Motor neuron (in vitro differentiated cells): ENCODE measurements at regions not wholly inside any gene's neighbourhood (a gene's known extent, or its start where the extent isn't known, plus 50 kb on each side); places are given as distances from the start of the nearest gene placed in this dataset.
A peak's percentile ranks its signal among the peaks of the same experiment; 100 is the strongest.

ENCODE experiments used
- ATAC-seq, 8 experiments: fragments of 200-7000 bp; cut with Tn5 transposase; replicated peaks in 6 of 8; 2 replicates each; pipeline ENCODE4 v1.8.0; 2021; ENCODE audit warnings: mild to moderate bottlenecking in 8 of 8, moderate library complexity in 8 of 8
- H3K27ac ChIP-seq, 2 donors: fragments of 250-450 bp; sonication (Bioruptor Pico); 2 replicates each; pipeline ENCODE4 v1.9.0; 2021; ENCODE audit warnings: antibody characterized with exemption in 2 of 2, mild to moderate bottlenecking in 2 of 2, moderate library complexity in 1 of 2
- H3K4me1 ChIP-seq, 2 donors: fragments of 250-450 bp; sonication (Bioruptor Pico); replicated peaks in 1 of 2; 2 replicates each; pipeline ENCODE4 v1.6.1; 2021; ENCODE audit warnings: antibody characterized with exemption in 2 of 2, mild to moderate bottlenecking in 2 of 2, moderate library complexity in 1 of 2
- H3K4me3 ChIP-seq, 5 donors: fragments of 250-450 bp; sonication (Bioruptor Pico); 2 replicates each; pipeline ENCODE4 v1.9.0; 2021; ENCODE audit warnings: antibody characterized with exemption in 5 of 5, mild to moderate bottlenecking in 5 of 5, moderate library complexity in 4 of 5
- WGBS, 10 experiments: fragments of 450-650 bp; shearing (Covaris generic); methylation state at CpG; one replicate each; pipeline ENCODE4 v1.0.0; 2022; 5-methylcytosine and 5-hydroxymethylcytosine counted together
- in situ Hi-C, 9 experiments: fragments of 400-800 bp; cut with MboI; loops; one replicate each; pipeline ENCODE4 v1.15.0; 2021; ENCODE audit warnings: low sequenced_read_pairs in 9 of 9, low pct_unique_long_range_greater_than_20kb in 2 of 9; ENCODE audit not compliant: unreplicated experiment in 9 of 9

GRCh38 chr4:177087060-177087459, 222.6 kb upstream of the NEIL3 start:
- 80 to 100% (median 89%) methylated on average over 1 to 4 of the region's 4 CpGs; no CpG with 5 or more reads in 2 of the 10 experiments for WGBS, 10 experiments
- Histone ChIP-seq H3K4me3 (no peak overlapping the region), H3K4me1 (peaks cover 0 to 3% of the 10 kb centered on the region in 2 donors), H3K27ac (no peak overlapping the region)
- ATAC-seq, result peak in 2 of 8 experiments; percentile 17 to 44
- in situ Hi-C loops, result no loop called here

GRCh38 chr4:177087499-177087898, 222.2 kb upstream of the NEIL3 start:
- H3K27ac ChIP-seq, result no peak overlapping the region
- WGBS, 10 experiments, result 0 to 100% (median 58%) methylated on average over 1 to 2 of the region's 2 CpGs; no CpG with 5 or more reads in 1 of the 10 experiments
- peak in 3 of 8 experiments; percentile 80 to 89 (median 85) for ATAC-seq

DNA sequence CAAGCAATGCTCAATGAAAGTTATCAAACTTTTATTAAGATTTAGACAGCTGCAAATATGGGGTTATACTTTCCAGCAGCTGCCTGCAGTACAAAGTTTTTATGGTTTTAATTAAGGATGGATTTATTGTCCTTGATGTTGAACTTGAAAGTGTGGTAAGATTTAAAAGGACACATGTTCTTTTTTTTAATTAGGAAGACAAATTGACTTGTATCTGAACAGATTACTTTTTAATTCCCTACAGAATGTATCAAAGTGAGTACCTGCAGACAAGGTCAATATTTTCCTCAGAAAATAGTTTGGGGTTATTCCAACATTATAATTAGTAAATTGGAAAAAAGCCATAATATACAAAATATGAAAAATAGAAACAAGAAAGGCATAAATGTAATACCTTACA, 218.2 kb upstream of the NEIL3 start:
- in situ Hi-C loops, result no loop called here
- Histone ChIP-seq H3K27ac (no peak overlapping the region), H3K4me3 (no peak overlapping the region), H3K4me1 (no peaks in the 10 kb centered on the region)
- no peak for ATAC-seq

More at GRCh38 chr4:177087499-177087898, 222.2 kb upstream of the NEIL3 start:
- in situ Hi-C loops, result no loop called here
- Histone ChIP-seq H3K4me3 (no peak overlapping the region), H3K4me1 (peaks cover 0 to 3% of the 10 kb centered on the region in 2 donors)

DNA sequence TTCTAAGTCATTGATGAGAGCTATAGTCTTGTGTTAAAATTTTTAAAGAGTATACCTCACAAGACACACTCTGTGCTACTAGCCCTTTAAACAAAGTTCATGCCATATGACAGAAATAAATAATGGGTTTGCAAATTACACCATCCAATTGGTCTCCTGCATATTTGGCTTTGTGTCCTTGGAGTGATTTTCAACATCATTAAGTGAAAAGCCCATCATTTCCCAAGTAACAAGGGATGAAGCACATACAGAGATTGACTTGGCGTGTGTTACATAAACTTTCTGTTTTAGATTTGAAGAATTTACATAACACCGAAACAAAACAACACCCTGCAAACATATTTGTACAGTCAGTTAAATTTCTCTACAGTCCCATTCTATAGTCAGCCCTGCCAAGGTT, 216.9 kb upstream of the NEIL3 start:
- WGBS, 10 experiments, result 6 to 94% (median 88%) methylated on average over 1 to 2 of the region's 2 CpGs; no CpG with 5 or more reads in 1 of the 10 experiments
- Histone ChIP-seq H3K4me3 (no peak overlapping the region), H3K4me1 (no peaks in the 10 kb centered on the region), H3K27ac (no peak overlapping the region)
- peak in 3 of 8 experiments; percentile 77 to 90 (median 89) for ATAC-seq
- in situ Hi-C loops, result no loop called here

DNA sequence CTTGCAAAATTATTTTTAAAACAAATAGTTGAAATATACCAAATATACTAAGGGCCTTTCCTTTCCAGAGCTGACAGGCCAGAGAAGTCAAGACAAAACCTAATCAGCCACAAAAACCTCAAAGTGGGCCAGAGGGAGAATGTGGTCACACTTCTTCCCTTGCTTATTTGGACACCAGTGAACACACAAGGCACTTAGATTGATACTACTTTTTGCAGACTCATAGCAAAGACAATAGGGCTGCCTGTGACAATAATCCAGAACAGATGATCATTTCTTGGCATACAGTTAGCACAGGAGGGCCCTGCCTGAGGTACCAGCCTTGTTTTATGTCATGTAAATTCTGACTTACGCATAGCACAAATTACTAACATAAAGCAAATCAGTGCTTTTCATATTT, 215.7 kb upstream of the NEIL3 start:
- peak in 4 of 8 experiments; percentile 7 to 77 (median 20) for ATAC-seq
- no peak overlapping the region for H3K27ac ChIP-seq
- H3K4me3 ChIP-seq, result no peak overlapping the region
- 0 to 100% (median 83%) methylated on average over 1 of the region's 1 CpG; no CpG with 5 or more reads in 1 of the 10 experiments for WGBS, 10 experiments
- in situ Hi-C loops, result no loop called here
- H3K4me1 ChIP-seq, result no peaks in the 10 kb centered on the region

GRCh38 chr4:177097291-177097690, 212.4 kb upstream of the NEIL3 start:
- Histone ChIP-seq H3K4me1 (no peaks in the 10 kb centered on the region), H3K4me3 (no peak overlapping the region), H3K27ac (no peak overlapping the region)
- no peak for ATAC-seq
- in situ Hi-C loops, result no loop called here
- 83 to 97% (median 93%) methylated on average over 2 to 6 of the region's 6 CpGs; no CpG with 5 or more reads in 3 of the 10 experiments for WGBS, 10 experiments

GRCh38 chr4:177099211-177099610, 210.5 kb upstream of the NEIL3 start:
- in situ Hi-C loops, result no loop called here
- WGBS, 10 experiments, result 3 to 100% (median 87%) methylated on average over 1 to 6 of the region's 6 CpGs; no CpG with 5 or more reads in 1 of the 10 experiments
- Histone ChIP-seq H3K4me1 (no peaks in the 10 kb centered on the region), H3K4me3 (no peak overlapping the region), H3K27ac (no peak overlapping the region)
- peak in 1 of 8 experiments; percentile 83 for ATAC-seq

DNA sequence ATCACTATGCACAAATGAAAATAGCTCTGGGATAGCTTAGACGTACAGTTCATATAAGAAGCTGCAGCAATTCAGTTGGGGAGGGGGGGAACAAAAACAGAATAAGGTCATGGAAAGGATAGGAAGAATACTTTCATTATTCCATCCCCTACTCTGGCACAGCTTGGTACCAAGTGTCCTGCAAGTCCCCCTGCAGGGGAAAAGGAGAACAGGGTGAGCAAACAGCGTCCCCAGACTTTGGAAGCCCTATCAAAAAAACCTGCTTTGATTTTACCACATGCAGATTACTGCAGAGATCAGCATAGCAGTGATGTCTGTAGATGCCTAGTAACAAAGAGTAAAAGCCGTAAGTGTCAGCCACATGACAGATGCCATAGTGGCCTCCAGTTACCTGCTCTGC, 209.4 kb upstream of the NEIL3 start:
- no peak overlapping the region for H3K27ac ChIP-seq
- WGBS, 10 experiments, result 50 to 100% (median 92%) methylated on average over 1 to 3 of the region's 3 CpGs; no CpG with 5 or more reads in 1 of the 10 experiments
- H3K4me1 ChIP-seq, result no peaks in the 10 kb centered on the region
- no peak overlapping the region for H3K4me3 ChIP-seq
- in situ Hi-C loops, result loop anchor here in 3 of 9 experiments (25.0 kb wide), 2 partner anchors 137 to 237 kb away; no protein-coding TSS in a partner anchor
- no peak for ATAC-seq

- ATAC-seq, result peak in 3 of 8 experiments; percentile 44 to 83 (median 81)
- no peak overlapping the region for H3K4me3 ChIP-seq
- no peak overlapping the region for H3K27ac ChIP-seq
- in situ Hi-C loops, result loop anchor here in 3 of 9 experiments (25.0 kb wide), 2 partner anchors 134 to 234 kb away; no protein-coding TSS in a partner anchor
- H3K4me1 ChIP-seq, result peaks cover 0 to 3% of the 10 kb centered on the region in 2 donors
Measured at GRCh38 chr4:177103619-177104018, 206.1 kb upstream of the NEIL3 start.

DNA sequence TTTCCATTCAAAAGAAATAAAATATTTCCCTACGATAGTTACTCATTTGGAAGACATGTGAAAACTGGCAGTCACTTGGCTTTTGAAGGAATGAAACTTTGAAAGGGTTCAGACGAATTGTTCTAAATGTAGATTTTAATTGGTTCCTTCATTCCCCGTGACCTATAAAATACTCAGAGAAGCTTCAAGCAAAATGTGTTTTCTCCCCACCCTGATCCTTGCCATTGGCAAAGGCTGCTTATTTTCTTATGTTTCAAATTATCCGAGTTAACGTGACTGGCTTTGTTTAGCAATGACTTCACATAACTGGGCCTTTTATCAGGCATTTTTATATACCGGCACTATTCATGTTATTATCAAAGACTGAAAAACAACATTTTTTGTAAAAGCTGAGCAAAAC, 204.1 kb upstream of the NEIL3 start:
- Histone ChIP-seq H3K27ac (no peak overlapping the region), H3K4me3 (no peak overlapping the region), H3K4me1 (peaks cover 0 to 3% of the 10 kb centered on the region in 2 donors)
- in situ Hi-C loops, result loop anchor here in 3 of 9 experiments (25.0 kb wide), 2 partner anchors 132 to 232 kb away; no protein-coding TSS in a partner anchor
- WGBS, 10 experiments, result 47 to 98% (median 82%) methylated on average over 3 to 6 of the region's 6 CpGs
- ATAC-seq, result no peak

- in situ Hi-C loops, result loop anchor here in 3 of 9 experiments (25.0 kb wide), 2 partner anchors 130 to 230 kb away; no protein-coding TSS in a partner anchor
- peaks cover 0 to 3% of the 10 kb centered on the region in 2 donors for H3K4me1 ChIP-seq
Measured at GRCh38 chr4:177107288-177107921, 202.3 kb upstream of the NEIL3 start.

GRCh38 chr4:177108708-177109107, 201.0 kb upstream of the NEIL3 start:
- in situ Hi-C loops, result loop anchor here in 3 of 9 experiments (25.0 kb wide), 2 partner anchors 129 to 229 kb away; no protein-coding TSS in a partner anchor

More at GRCh38 chr4:177107288-177107921, 202.3 kb upstream of the NEIL3 start:
- Histone ChIP-seq H3K4me3 (no peak overlapping the region), H3K27ac (no peak overlapping the region)
- 50 to 93% (median 73%) methylated on average over 2 to 4 of the region's 4 CpGs for WGBS, 10 experiments
- peak in 6 of 8 experiments; percentile 47 to 92 (median 76) for ATAC-seq

DNA sequence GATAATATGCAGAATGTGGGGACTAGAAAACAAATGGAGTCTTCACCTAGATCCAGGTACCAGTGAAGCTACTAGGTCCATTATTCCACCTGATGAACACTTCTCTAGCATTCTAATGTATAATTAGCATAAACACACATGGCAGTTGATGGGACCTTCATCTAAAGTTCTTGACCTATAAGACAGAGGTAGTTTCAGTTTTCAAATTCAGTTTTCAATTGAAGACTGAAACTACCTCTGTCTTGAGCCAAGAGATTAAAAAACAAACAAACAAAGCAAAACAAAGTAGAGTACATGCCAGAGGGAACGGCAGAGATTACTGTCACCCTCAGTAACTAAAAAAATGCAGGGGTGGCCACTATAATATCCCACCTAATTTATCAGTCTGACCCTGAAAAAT, 199.9 kb upstream of the NEIL3 start:
- H3K4me3 ChIP-seq, result no peak overlapping the region
- in situ Hi-C loops, result loop anchor here in 3 of 9 experiments (25.0 kb wide), 2 partner anchors 128 to 228 kb away; no protein-coding TSS in a partner anchor
- WGBS, 10 experiments, result 29 to 100% (median 100%) methylated on average over 1 of the region's 1 CpG; no CpG with 5 or more reads in 3 of the 10 experiments
- H3K27ac ChIP-seq, result no peak overlapping the region
- H3K4me1 ChIP-seq, result peaks cover 0 to 3% of the 10 kb centered on the region in 2 donors
- no peak for ATAC-seq

More at GRCh38 chr4:177108708-177109107, 201.0 kb upstream of the NEIL3 start:
- peaks cover 0 to 3% of the 10 kb centered on the region in 2 donors for H3K4me1 ChIP-seq
- WGBS, 10 experiments, result 20 to 100% (median 90%) methylated on average over 1 of the region's 1 CpG; no CpG with 5 or more reads in 4 of the 10 experiments
- no peak overlapping the region for H3K4me3 ChIP-seq
- H3K27ac ChIP-seq, result no peak overlapping the region
- peak in 3 of 8 experiments; percentile 84 to 94 (median 87) for ATAC-seq
